Fibroblast of peridontal ligament (primary cell): ENCODE measurements at regions not wholly inside any gene's neighbourhood (a gene's known extent, or its start where the extent isn't known, plus 50 kb on each side); places are given as distances from the start of the nearest gene placed in this dataset.
A peak's percentile ranks its signal among the peaks of the same experiment; 100 is the strongest.
"Not testable (repeated sequence)": the region's sequence is repeated elsewhere in the genome, so short reads cannot be mapped to it uniquely, and the experiment has no call there.

Source experiments
- DNase-seq: peaks from one replicate; pipeline ENCODE4 v3.0.0-alpha.2; 2010; ENCODE audit errors: extremely low read depth

GRCh38 chr11:39675171-39675570 is 1784.3 kb downstream of the LRRC4C start:
- no peak for DNase-seq

GRCh38 chr11:39674761-39675160 is 1784.7 kb downstream of the LRRC4C start:
- no peak for DNase-seq

GRCh38 chr11:39674024-39674423 is 1785.4 kb downstream of the LRRC4C start:
- no peak for DNase-seq

GRCh38 chr11:39668640-39669039 is 1790.8 kb downstream of the LRRC4C start:
- DNase-seq, result peak; percentile 13

GRCh38 chr11:39664023-39664422 is 1795.4 kb downstream of the LRRC4C start:
- no peak for DNase-seq

- DNase-seq, result no peak
These were observed 1797.6 kb downstream of the LRRC4C start for GRCh38 chr11:39661890-39662289.

GRCh38 chr11:39651857-39652461 is 1807.5 kb downstream of the LRRC4C start:
- DNase-seq, result no peak

GRCh38 chr11:39641751-39642150 is 1817.7 kb downstream of the LRRC4C start:
- DNase-seq, result no peak

GRCh38 chr11:39630365-39630764 is 1829.1 kb downstream of the LRRC4C start:
- no peak for DNase-seq

- no peak for DNase-seq
These were observed 1831.1 kb downstream of the LRRC4C start for GRCh38 chr11:39628311-39628710.

GRCh38 chr11:39620309-39620708 is 1839.1 kb downstream of the LRRC4C start:
- not testable (repeated sequence) for DNase-seq

GRCh38 chr11:39617971-39618370 is 1841.5 kb downstream of the LRRC4C start:
- DNase-seq, result no peak

GRCh38 chr11:39589391-39589790 is 1870.1 kb downstream of the LRRC4C start:
- DNase-seq, result no peak

GRCh38 chr11:39586036-39586435 is 1873.4 kb downstream of the LRRC4C start:
- no peak for DNase-seq

GRCh38 chr11:39571081-39571480 is 1888.4 kb downstream of the LRRC4C start:
- no peak for DNase-seq

- DNase-seq, result no peak
These were observed 1888.9 kb downstream of the LRRC4C start for GRCh38 chr11:39570526-39570925.

- DNase-seq, result no peak
These were observed 1889.7 kb downstream of the LRRC4C start for GRCh38 chr11:39569789-39570188.

- no peak for DNase-seq
These were observed 1917.0 kb downstream of the LRRC4C start for GRCh38 chr11:39542460-39542859.

- DNase-seq, result no peak
These were observed 1917.5 kb downstream of the LRRC4C start for GRCh38 chr11:39541945-39542351.

GRCh38 chr11:39536323-39536722 is 1923.1 kb downstream of the LRRC4C start:
- DNase-seq, result not testable (repeated sequence)
